Inflammatory macrophage treated with lipopolysaccharide for 1 hour (primary cell): ENCODE measurements at regions not wholly inside any gene's neighbourhood (a gene's known extent, or its start where the extent isn't known, plus 50 kb on each side); places are given as distances from the start of the nearest gene placed in this dataset.
"Not testable (repeated sequence)": the region's sequence is repeated elsewhere in the genome, so short reads cannot be mapped to it uniquely, and the experiment has no call there.

ENCODE experiments used
- DNase-seq, 2 donors: peaks; one replicate each; pipeline ENCODE4 v3.0.0-alpha.2; 2020 to 2022

DNA sequence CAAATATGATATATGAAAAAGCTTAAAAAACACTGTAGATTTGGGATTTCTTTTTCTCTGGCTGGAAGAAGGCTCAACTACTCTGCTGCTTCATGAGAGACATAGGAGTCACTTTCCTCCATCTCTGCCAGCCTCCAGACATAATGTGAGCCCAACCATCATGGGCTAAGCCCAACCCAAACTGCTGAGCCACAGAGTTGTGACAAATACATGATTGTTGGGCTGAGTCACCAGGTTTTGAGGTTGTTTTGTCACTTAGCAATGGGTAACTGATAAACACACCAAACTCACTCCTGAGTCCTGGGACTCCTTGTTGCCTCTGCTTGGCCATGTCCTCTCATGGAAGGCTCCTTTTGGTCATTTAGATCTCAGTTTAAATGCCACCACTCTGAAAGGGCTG, 381.8 kb upstream of the FZD8 start:
- DNase-seq: no peak

DNA sequence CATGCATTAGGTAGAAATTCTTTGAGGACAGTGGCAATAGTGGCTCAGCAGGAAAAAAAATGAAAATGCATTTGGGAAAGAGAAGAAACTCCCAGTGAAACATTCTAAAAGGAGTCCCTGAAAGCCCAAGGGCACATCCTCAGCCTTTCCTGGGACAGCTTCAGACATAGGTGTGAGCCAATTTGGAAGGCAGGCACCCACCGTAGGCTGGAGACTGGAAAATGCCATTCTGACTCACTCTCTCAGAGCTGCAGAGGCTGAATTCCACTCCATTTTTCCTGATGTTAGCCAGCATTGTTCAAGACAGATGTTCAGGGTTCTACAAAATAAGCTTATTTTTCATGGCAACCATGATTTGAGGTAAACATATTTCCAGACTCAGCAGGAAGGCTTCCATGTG, 379.0 kb upstream of the FZD8 start:
- no peak for DNase-seq

DNA sequence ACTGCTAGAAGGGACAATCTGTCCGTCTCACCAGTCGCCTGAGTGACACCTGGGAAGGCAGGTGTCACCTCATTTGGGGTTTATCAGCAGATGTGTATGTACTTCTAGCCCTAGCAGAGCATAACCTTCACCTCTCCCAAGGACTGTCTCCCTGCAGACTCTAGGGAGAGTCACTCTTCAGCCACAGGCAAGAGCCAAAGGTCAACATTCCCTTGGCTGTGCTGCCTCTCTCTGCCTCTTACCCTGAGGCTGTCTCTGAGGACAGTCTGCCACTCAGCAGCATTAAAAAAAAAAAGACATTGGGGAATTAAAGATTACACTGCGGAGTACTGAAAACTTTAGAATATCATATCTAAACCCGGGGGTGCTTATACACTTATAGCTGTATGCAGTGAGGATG, 377.7 kb upstream of the FZD8 start:
- no peak for DNase-seq

DNA sequence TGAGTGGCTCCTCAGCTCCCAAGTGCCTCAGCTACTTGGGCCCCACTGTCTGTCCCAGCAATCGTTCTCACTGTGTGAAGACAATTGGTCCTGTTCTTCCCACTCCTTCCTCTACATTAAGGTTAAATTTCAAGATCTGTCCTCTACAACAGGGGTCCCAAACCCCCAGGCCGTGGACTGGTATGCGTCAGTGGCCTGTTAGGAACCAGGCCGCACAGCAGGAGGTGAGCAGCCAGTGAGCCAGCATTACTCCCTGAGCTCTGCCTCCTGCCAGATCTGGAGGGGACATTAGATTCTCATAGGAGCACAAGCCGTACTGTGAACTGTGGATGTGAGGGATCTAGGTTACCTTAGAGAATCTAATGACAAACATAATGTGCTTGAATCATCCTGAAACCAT, 376.9 kb upstream of the FZD8 start:
- no peak for DNase-seq

DNA sequence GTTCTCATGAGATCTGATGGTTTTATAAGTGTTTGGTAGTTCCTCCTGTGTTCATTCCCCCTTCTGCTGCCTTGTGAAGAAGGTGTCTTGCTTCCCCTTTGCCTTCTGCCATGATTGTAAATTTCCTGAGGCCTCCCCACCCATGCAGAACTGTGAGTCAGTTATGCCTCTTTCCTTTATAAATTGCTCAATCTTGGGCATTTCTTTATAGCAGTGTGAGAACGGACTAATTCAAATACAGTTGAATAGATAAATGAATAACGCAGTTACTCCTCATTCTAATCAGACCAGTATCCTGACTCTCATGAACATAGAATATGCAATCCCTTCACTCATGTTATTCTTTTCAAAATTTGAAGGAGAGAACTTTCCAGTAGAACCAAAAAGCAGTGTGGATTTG, 375.0 kb upstream of the FZD8 start:
- DNase-seq: no peak

- no peak for DNase-seq
Measured at GRCh38 chr10:36007369-36007768, 365.3 kb upstream of the FZD8 start.

DNA sequence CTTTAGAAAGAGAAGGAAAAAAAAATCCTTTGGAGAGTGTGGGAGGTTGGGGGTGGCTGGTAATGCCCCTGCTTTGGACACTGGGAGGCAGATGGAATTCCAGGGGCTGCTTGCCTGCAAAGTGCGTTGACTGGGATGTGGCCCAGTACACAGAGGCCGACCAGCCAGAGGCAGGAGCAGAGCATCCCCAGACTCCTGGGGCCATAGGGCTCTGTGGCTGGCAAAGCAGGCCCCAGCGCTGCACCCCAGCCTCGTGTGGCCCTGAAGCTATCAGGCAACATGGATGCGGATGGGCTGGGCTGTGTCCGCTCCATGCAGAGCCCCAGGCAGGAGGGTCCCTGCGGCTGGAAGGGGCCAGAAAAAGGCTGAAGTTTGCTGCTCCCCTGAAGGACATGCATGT, 361.6 kb upstream of the FZD8 start:
- no peak for DNase-seq

GRCh38 chr10:36003031-36003600, 361.0 kb upstream of the FZD8 start:
- no peak for DNase-seq

- no peak for DNase-seq
Measured at GRCh38 chr10:36002445-36002844, 360.3 kb upstream of the FZD8 start.

- DNase-seq: not testable (repeated sequence)
Measured at GRCh38 chr10:36000754-36001153, 358.7 kb upstream of the FZD8 start.

GRCh38 chr10:35998026-35998425, 355.9 kb upstream of the FZD8 start:
- DNase-seq: no peak

DNA sequence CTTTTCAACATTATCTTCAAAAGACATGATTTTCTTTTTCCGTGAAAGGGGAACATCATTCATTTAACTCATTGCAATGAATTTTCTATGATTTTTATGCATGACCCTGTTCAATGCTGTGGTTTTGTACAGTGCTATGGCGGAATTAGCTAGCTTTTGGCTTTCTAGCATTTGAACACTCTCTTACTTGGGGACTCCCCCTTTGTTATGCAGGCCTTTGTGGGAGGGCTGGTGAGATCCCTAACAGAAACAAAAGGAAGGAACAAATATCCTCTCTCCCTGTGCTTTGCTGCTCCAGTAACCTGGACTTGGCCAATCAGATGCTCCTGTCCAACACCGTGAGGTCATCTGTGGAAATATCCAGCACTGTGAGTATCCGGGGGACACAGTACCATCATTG, 353.4 kb upstream of the FZD8 start:
- DNase-seq: no peak

GRCh38 chr10:35993591-35994515, 351.8 kb upstream of the FZD8 start:
- no peak for DNase-seq

DNA sequence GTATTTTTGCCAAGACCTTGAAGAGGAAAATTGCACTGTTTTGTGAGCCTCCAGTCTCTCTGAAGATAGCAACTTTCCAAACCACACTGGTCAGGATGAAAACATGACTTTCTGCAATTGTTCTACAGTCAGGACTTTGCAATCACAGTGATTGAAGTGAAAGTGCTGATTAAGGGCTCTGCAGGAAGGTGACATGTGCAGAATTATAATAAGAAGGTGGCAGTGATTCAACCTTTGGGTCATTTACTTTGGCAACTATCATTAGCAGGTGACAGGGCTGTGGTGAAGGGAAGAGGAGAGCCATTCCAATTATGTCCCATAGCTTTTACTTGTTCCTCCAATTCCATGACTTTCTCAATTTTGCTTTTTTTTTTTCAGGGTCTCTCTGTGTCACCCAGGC, 350.0 kb upstream of the FZD8 start:
- no peak for DNase-seq

DNA sequence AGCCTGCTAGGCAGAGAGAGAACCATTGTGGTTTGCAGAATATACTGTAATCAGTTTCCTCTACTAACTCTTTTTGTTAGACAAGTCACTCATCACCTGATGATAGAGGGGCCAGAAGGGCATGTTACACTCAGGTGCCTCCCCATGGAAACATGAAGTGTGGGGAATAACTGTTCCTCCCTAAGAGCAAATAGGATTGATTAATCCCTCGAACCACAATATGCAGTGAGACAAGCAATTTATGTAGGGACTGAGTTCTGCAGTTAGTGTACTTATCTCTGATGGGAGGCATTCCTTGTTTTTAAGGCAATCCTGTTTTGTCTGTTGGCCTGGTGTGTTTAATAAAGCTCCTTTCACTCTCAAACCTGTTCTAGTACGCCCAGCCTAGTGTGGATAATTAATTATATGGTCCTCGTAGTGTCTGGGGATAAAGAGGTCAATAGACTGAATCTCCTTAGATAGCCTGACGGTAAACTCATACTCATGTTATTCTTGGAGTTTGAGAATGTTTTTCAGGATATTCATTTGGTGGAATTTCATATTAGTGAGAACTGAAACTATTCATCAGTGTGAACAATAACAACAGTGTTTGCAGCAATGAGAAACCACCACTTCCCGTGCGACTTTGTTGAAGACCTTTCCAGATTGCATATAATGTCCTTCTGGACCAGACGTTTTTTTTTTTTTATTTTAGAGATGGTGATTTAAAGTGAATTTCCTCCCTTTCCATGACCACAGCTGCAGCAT, 344.8 kb upstream of the FZD8 start:
- DNase-seq: no peak

- DNase-seq: no peak
Measured at GRCh38 chr10:35979116-35979515, 337.0 kb upstream of the FZD8 start.

DNA sequence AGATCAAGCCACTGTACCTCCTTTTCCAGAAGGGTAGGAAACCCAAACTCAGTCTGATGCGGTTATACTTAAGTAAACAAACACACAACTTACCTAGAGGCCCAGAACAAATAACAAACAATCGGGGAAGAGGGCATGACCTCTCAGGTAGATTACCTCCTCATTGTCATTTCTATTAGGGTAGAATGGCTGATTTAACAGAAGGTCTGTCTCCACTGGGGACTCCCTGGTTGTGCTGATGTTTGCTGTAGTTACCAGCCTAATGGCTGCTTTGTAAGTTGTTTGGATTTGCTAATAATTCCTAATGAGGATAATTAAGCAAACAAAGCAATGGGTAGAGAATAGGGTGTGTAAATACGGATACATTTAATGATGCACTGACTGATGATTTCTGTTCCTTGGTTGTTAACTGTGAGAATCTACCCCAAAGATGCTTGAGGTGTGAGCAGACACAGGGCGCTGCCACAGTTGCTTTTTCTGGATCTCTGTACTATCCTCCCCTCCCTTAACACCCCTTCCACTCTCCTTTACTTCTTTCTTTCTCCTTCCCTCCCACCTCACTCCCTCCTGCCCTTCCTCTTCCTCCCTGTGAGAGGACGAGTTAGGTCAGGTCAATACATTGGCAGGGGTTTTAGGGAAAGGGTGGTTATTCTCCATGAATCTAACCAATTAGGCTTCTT, 332.0 kb upstream of the FZD8 start:
- DNase-seq: not testable (repeated sequence)

DNA sequence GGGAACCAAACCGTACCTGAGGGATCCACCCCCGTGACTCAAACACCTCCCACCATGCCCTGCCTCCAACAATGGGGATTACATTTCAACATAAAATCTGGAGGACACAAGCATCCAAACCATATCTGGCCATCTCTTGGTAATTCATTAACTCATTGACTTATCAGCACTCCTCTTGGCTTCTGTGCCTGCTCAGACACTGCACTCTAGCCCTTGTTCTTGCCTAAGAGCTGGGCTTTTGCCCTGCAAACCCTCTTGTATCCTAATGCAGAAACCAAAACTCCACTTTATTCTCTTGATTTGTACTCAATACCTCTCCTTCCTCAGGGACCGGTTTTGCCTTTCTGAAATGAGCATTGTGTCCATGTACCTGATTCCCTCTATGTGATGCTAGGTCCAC, 330.2 kb upstream of the FZD8 start:
- no peak for DNase-seq

GRCh38 chr10:35971397-35971796, 329.3 kb upstream of the FZD8 start:
- no peak for DNase-seq

GRCh38 chr10:35963685-35964084, 321.6 kb upstream of the FZD8 start:
- no peak for DNase-seq

GRCh38 chr10:35961501-35961900, 319.4 kb upstream of the FZD8 start:
- no peak for DNase-seq

- no peak for DNase-seq
Measured at GRCh38 chr10:35959252-35959651, 317.2 kb upstream of the FZD8 start.

DNA sequence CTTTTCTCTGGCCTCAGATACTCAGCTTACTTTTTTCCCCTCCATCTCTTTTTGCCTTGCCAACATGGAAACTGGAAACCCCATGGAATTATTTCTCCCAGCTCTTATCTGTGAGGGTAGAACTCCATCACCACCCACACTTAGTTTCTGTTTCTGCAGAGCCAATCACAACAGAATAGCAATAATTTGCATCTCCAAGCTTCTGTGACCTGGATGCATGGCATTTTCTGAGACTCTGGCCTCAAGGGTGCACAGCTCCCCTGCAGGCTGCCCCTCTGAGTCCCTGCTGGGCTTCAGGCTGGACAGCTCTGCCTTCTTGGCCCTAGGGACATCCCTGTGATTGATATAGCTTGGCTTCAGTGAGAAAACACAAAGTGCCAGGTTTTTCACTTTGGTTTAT, 316.5 kb upstream of the FZD8 start:
- not testable (repeated sequence) for DNase-seq
